Activated CD4-positive, CD25-positive, alpha-beta regulatory T cell treated with anti-CD3 and anti-CD28 coated beads, Interleukin-2, amount 50 U/mL, for 16 hours (primary cell): ENCODE measurements at regions not wholly inside any gene's neighbourhood (a gene's known extent, or its start where the extent isn't known, plus 50 kb on each side); places are given as distances from the start of the nearest gene placed in this dataset.

ENCODE experiments used
- DNase-seq: peaks from one replicate; pipeline ENCODE4 v3.0.0-alpha.2; 2020; ENCODE audit warnings: low read depth, low spot score

GRCh38 chr9:126017758-126018157 lies 270.6 kb downstream of the PBX3 start:
- DNase-seq: no peak

- no peak for DNase-seq
These were observed 273.7 kb downstream of the PBX3 start for GRCh38 chr9:126020836-126021235.

GRCh38 chr9:126023962-126024361 lies 276.8 kb downstream of the PBX3 start:
- no peak for DNase-seq

GRCh38 chr9:126024581-126025230 lies 277.5 kb downstream of the PBX3 start:
- no peak for DNase-seq

- no peak for DNase-seq
These were observed 278.8 kb downstream of the PBX3 start for GRCh38 chr9:126025991-126026390.

- no peak for DNase-seq
These were observed 280.4 kb downstream of the PBX3 start for GRCh38 chr9:126027566-126027965.

- no peak for DNase-seq
These were observed 281.6 kb downstream of the PBX3 start for GRCh38 chr9:126028746-126029145.

- no peak for DNase-seq
These were observed 283.5 kb downstream of the PBX3 start for GRCh38 chr9:126030716-126031115.

- no peak for DNase-seq
These were observed 283.9 kb downstream of the PBX3 start for GRCh38 chr9:126031116-126031515.

GRCh38 chr9:126032135-126032534 lies 285.0 kb downstream of the PBX3 start:
- no peak for DNase-seq

- DNase-seq: no peak
These were observed 286.1 kb downstream of the PBX3 start for GRCh38 chr9:126033318-126033717.

- no peak for DNase-seq
These were observed 286.8 kb downstream of the PBX3 start for GRCh38 chr9:126033956-126034355.

GRCh38 chr9:126036881-126037291 lies 289.7 kb downstream of the PBX3 start:
- DNase-seq: no peak

- no peak for DNase-seq
These were observed 287.8 kb upstream of the MVB12B start for GRCh38 chr9:126038790-126039189.

- DNase-seq: no peak
These were observed 282.9 kb upstream of the MVB12B start for GRCh38 chr9:126043681-126044080.

GRCh38 chr9:126049088-126049487 lies 277.5 kb upstream of the MVB12B start:
- no peak for DNase-seq

GRCh38 chr9:126049896-126050604 lies 276.6 kb upstream of the MVB12B start:
- no peak for DNase-seq

- DNase-seq: no peak
These were observed 276.0 kb upstream of the MVB12B start for GRCh38 chr9:126050605-126050990.

GRCh38 chr9:126051446-126052130 lies 275.0 kb upstream of the MVB12B start:
- no peak for DNase-seq

- DNase-seq: no peak
These were observed 273.8 kb upstream of the MVB12B start for GRCh38 chr9:126052791-126053190.

- no peak for DNase-seq
These were observed 272.7 kb upstream of the MVB12B start for GRCh38 chr9:126053913-126054312.

GRCh38 chr9:126055381-126055985 lies 271.1 kb upstream of the MVB12B start:
- no peak for DNase-seq
